HG03159 (cell line): ENCODE measurements at regions not wholly inside any gene's neighbourhood (a gene's known extent, or its start where the extent isn't known, plus 50 kb on each side); places are given as distances from the start of the nearest gene placed in this dataset.
"Not testable (repeated sequence)": the region's sequence is repeated elsewhere in the genome, so short reads cannot be mapped to it uniquely, and the experiment has no call there.

Experiments used
- ATAC-seq: cut with Tn5 transposase; IDR thresholded peaks from one replicate; pipeline ENCODE4 v1.9.1; 2021; ENCODE audit warnings: mild to moderate bottlenecking, moderate library complexity; ENCODE audit not compliant: unreplicated experiment

GRCh38 chr10:61063034-61063433 is 119.0 kb upstream of the RHOBTB1 start:
- no peak for ATAC-seq

- no peak for ATAC-seq
Observed at GRCh38 chr10:61061923-61062504, 118.0 kb upstream of the RHOBTB1 start.

DNA sequence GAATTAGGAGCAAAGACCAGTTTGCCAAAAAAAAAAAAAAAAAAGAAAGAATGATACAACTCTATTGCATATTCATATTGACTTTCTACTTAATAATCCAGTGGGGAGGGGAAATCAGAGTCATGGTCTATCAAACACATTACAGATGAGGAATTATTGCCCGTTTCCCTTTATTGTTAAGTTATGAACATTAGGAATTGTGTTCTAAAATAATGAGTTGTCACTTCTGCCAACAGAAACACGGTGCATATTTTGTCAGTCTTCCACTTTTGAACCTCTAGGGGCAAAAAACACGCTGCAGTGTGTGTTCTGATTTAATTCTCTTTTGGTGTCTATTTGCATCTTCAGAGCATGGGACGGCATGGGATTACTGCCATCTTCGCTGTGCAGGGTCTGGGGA is 115.7 kb upstream of the RHOBTB1 start:
- no peak for ATAC-seq

GRCh38 chr10:61052469-61053205 is 108.7 kb upstream of the RHOBTB1 start:
- no peak for ATAC-seq

DNA sequence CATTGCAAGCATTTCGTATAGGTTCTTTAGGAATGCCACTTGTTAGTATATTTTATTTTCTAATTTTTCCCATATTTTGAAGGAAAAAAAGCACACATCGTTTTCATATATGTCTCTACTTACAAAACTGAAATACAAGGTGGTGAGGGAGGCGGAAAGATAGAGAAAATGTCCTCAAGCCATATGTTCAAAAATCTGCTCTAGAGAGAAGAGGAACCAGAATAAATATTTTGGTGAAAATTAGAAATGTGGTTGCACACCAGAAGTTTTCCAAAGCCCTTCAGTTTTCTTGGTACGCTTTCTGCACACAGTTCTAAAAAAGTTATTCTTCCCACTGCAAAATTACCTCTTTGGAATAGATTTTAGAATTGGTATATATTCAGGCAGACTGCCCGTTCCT is 107.4 kb upstream of the RHOBTB1 start:
- ATAC-seq: no peak

DNA sequence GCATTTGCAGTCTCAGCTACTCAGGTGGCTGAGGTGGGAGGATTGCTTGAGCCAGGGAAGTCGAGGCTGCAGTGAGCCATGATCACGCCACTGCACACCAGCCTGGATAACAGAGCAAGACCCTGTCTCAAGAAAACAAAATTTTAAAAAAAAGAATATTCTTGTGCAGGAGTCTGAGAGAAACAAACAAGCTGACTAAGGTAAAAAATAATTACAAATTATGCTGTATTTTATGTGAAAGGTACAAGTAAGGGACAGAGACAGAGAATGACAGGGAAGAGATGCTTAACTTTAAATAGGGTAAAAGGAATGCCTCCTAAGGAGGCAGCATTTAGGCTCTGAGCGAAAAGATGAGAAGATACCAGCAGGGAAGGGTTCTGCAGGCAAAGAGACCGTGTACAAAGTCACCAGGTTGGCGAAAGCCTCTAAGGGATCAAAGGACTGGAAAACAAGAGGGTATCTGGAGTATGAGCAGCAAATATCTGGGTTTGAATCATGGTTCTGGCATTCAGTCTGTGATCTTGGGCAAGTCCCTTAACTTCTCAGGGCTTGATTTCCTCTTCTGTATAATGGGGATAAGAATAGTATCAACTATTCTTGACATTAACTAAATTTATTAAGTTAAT is 106.2 kb upstream of the RHOBTB1 start:
- ATAC-seq: no peak

DNA sequence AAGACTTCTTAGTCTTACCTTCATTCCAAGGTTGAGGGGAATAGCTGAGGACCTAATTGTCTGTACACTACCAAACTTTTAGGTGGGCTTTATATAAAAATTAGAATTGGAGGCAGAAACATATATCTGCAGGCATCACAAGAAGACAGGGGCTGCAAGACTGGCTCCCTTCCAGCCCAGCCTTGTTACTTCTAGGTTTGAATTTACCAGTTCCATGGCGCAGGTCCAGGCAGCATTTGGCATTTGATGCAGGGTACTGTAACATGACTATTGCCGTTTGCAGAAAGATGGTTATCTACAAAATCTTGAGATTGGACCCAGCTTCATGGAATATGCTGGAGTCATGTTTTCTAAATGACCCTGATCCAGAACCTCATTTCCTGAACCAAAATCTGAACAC is 105.4 kb upstream of the RHOBTB1 start:
- no peak for ATAC-seq

- ATAC-seq: no peak
Observed at GRCh38 chr10:61047788-61048560, 104.0 kb upstream of the RHOBTB1 start.

DNA sequence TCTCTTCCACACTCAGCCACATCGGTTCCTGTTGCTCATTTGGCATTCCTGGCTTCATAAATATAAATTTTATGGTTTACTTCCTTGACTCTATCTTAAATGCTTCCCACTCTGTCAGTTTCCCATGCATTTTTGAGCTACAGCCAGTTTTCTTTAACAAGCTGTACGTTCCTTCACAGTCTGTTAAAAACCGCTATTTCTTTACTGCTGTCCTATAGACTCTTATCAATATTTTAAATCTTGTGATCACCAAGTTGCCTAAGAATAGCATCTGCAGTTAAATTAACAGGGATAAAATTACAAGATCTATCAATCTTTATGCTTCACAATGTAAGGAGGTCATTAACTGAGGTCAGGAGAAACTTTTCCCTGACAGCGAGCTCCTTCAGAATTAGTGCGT is 103.1 kb upstream of the RHOBTB1 start:
- no peak for ATAC-seq

- not testable (repeated sequence) for ATAC-seq
Observed at GRCh38 chr10:61045480-61045879, 101.5 kb upstream of the RHOBTB1 start.

GRCh38 chr10:61042533-61042932 is 98.5 kb upstream of the RHOBTB1 start:
- no peak for ATAC-seq

DNA sequence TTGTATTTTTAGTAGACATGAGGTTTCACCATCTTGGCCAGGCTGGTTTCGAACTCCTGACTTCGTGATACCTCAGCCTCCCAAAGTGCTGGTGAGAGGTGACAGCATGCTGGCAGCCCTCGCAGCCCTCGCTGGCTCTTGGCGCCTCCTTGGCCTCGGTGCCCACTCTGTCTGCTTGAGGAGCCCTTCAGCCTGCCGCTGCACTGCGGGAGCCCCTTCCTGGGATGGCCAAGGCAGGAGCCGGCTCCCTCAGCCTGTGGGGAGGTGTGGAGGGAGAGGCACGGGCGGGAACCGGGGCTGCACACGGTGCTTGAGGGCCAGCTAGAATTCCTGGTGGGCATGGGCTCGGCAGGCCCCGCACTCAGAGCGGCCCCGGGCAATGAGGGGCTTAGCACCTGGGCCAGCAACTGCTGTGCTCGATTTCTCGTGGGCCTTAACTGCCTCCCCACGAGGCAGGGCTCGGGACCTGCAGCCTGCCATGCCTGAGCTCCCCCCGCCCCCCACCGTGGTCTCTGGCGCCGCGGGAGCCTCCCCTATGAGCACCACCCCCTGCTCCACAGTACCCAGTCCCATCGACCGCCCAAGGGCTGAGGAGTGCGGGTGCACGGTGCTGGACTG is 96.5 kb upstream of the RHOBTB1 start:
- ATAC-seq: no peak

GRCh38 chr10:61039868-61040267 is 95.9 kb upstream of the RHOBTB1 start:
- ATAC-seq: no peak

- not testable (repeated sequence) for ATAC-seq
Observed at GRCh38 chr10:61037261-61037830, 93.4 kb upstream of the RHOBTB1 start.

GRCh38 chr10:61036148-61036547 is 92.2 kb upstream of the RHOBTB1 start:
- ATAC-seq: not testable (repeated sequence)

DNA sequence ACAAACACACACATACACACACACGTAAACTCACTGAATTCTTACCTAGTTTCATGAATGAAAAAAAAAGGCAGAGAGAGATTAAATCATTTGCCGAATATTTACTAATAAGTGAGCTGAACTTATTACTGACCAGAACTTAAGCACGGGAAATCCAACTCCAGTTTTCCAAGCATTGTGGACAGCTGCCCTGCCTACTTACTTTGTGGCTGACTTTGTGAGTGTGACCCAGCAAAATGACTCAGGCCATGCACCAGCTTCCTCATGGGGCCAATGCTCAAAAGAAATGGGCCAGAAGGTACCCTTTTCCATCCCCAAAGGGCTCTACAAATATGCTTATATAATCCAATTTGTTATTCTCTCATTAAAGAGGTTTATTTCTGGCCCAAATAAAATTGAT is 87.4 kb upstream of the RHOBTB1 start:
- ATAC-seq: no peak

GRCh38 chr10:61029411-61029810 is 85.4 kb upstream of the RHOBTB1 start:
- ATAC-seq: no peak

DNA sequence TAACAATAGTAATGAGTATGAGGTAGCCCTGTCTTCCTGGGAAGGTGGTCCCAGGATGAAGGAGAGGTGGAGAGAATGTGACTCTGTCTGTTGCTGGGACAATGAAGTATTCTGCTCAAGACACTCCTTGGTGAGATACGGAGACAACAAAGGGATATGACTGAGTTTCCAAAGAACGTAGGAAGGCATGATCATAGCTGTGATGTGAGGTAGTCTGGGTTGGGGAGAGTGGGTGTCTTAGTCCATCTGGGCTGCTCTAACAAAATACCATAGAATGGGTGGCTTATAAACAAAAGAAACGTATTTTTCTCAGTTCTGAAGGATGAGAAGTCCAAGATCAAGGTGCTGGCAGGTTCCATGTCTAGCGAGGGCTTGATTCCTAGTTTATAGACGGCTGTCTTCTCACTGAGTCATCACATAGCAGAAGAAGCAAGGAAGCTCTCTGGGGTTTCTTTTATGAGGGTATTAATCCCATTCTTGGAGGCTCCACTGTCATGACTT is 84.9 kb upstream of the RHOBTB1 start:
- no peak for ATAC-seq

GRCh38 chr10:61024856-61025201 is 80.8 kb upstream of the RHOBTB1 start:
- ATAC-seq: peak; percentile 73

- no peak for ATAC-seq
Observed at GRCh38 chr10:61024151-61024855, 80.3 kb upstream of the RHOBTB1 start.
